RWPE2 (cell line): ENCODE measurements at regions not wholly inside any gene's neighbourhood (a gene's known extent, or its start where the extent isn't known, plus 50 kb on each side); places are given as distances from the start of the nearest gene placed in this dataset.

Experiments used
- ATAC-seq: fragments of 200-7000 bp; cut with Tn5 transposase; 3 replicates; pipeline ENCODE4 v1.9.1; 2021; ENCODE audit warnings: low read depth
- DNase-seq: peaks from one replicate; pipeline ENCODE4 v3.0.0-alpha.2; 2020; ENCODE audit warnings: low spot score
- H3K27ac ChIP-seq: fragments of 450-650 bp; 2 replicates; pipeline ENCODE4 v1.5.1; 2017; ENCODE audit warnings: mild to moderate bottlenecking; ENCODE audit not compliant: poor library complexity, severe bottlenecking
- H3K27me3 ChIP-seq: fragments of 250-450 bp; sonication (Bioruptor Pico); 2 replicates; pipeline ENCODE4 v1.5.1; 2021; ENCODE audit warnings: mild to moderate bottlenecking, moderate library complexity; ENCODE audit not compliant: insufficient read depth, poor library complexity, severe bottlenecking
- H3K36me3 ChIP-seq: fragments of 250-450 bp; sonication (Bioruptor Pico); 2 replicates; pipeline ENCODE4 v1.5.1; 2020; ENCODE audit warnings: low read depth, mild to moderate bottlenecking, moderate library complexity
- H3K4me1 ChIP-seq: fragments of 250-450 bp; sonication (Bioruptor Pico); 2 replicates; pipeline ENCODE4 v1.5.1; 2021; ENCODE audit warnings: mild to moderate bottlenecking, moderate library complexity; ENCODE audit not compliant: insufficient read depth, poor library complexity, severe bottlenecking
- H3K4me3 ChIP-seq: fragments of 250-450 bp; sonication (Bioruptor Pico); 2 replicates; pipeline ENCODE4 v1.5.1; 2021; ENCODE audit warnings: mild to moderate bottlenecking, moderate library complexity; ENCODE audit not compliant: severe bottlenecking
- H3K9me3 ChIP-seq: fragments of 250-450 bp; sonication (Bioruptor Pico); 2 replicates; pipeline ENCODE4 v1.5.1; 2021; ENCODE audit warnings: mild to moderate bottlenecking, moderate library complexity; ENCODE audit not compliant: severe bottlenecking
- TF ChIP-seq, protein P1 (sequence below): fragments of 450-650 bp; IDR thresholded peaks from one replicate; pipeline ENCODE4 v1.5.1; 2017; ENCODE audit warnings: mild to moderate bottlenecking, moderate library complexity; ENCODE audit not compliant: poor library complexity, severe bottlenecking

DNA sequence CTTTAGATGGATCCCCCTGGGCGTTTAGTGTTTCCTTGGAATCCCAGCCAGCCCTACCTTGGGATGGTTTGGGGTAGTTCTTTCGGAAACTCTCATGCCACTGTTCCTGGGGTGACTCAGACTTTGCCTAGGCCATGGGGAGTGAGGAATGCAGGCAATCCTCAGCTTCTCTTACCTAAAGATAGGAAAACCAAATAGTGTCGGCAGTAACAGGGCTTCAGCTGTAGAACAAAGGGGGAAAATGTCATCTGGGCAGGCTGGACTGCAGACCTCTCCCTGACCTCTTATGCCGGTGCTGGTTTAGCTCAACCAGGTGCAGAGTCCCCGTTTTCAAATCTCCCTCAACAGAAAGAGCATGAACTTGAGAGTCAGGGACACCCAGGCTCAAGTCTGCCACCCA is 252.1 kb downstream of the TSN start:
- H3K9me3 ChIP-seq: no peaks in the 10 kb centered on the region
- no peaks in the 10 kb centered on the region for H3K36me3 ChIP-seq
- no peak for DNase-seq
- no peak overlapping the region for H3K27ac ChIP-seq
- H3K4me3 ChIP-seq: no peak overlapping the region
- ATAC-seq: no peak
- no peaks in the 10 kb centered on the region for H3K4me1 ChIP-seq
- TF ChIP-seq, protein P1, sequence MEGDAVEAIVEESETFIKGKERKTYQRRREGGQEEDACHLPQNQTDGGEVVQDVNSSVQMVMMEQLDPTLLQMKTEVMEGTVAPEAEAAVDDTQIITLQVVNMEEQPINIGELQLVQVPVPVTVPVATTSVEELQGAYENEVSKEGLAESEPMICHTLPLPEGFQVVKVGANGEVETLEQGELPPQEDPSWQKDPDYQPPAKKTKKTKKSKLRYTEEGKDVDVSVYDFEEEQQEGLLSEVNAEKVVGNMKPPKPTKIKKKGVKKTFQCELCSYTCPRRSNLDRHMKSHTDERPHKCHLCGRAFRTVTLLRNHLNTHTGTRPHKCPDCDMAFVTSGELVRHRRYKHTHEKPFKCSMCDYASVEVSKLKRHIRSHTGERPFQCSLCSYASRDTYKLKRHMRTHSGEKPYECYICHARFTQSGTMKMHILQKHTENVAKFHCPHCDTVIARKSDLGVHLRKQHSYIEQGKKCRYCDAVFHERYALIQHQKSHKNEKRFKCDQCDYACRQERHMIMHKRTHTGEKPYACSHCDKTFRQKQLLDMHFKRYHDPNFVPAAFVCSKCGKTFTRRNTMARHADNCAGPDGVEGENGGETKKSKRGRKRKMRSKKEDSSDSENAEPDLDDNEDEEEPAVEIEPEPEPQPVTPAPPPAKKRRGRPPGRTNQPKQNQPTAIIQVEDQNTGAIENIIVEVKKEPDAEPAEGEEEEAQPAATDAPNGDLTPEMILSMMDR: no peak
- H3K27me3 ChIP-seq: no peaks in the 10 kb centered on the region

DNA sequence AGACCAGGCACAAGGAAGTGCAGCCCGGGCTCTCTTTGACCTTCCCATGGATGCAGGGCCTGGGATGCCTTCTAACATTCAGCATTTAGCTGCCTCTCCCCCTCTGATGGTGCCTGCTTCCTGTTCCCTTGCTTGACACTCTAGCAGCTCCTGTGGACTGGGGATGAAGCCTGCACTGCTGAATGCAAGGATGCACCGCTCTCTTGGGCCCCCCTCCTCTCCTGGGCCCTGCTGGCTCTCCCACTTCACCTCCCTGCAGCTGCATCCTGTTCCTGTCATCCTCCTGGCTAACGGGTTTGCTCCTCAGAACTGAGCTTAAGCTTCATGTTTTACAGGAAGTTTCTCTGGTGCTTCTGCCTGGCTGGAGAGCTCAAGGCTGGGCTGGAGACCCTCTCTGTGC is 254.1 kb downstream of the TSN start:
- no peak overlapping the region for H3K27ac ChIP-seq
- ATAC-seq: no peak

DNA sequence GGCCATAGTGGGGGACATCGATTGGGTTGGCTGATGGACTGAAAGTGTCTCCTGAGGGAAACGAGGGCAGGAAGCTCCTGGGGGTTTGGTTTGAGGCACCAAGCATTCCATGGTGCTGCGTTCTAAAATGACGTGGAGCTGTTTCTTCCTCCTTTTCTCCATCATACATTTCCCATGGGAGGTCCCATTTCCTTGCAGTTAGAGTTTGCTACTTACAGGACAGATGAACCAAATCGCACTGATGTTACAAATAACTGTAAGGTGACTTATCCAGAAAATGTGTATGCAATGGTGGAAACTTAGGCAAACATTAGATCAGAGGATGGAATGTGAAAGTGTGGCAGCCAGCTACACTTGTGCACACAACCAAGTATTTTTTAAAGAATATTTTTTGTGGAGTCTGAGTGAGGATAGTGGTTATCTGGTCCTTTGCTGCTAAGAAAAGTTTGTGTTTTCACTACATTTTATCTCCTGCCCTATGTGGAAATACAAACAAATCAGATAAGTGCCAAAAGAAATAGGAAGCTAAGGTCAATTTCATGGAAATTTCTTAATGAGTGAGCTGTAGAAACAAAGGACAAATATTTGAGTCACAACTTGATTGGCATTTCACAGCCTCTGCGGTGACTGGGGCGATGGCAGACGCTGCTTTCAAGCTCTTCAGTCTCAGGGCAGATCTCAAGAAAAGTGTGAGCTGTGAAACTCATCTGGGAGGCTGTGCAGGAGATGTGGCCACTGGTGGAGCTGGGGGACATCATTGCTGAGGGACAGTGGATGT is 256.2 kb downstream of the TSN start:
- DNase-seq: no peak
- TF ChIP-seq, protein P1: no peak
- no peak overlapping the region for H3K4me3 ChIP-seq
- H3K9me3 ChIP-seq: no peaks in the 10 kb centered on the region
- no peak overlapping the region for H3K27ac ChIP-seq
- no peaks in the 10 kb centered on the region for H3K4me1 ChIP-seq
- ATAC-seq: no peak
- H3K27me3 ChIP-seq: no peaks in the 10 kb centered on the region
- no peaks in the 10 kb centered on the region for H3K36me3 ChIP-seq

More for the DNA sequence above, 254.1 kb downstream of the TSN start:
- Histone ChIP-seq H3K4me3 (no peak overlapping the region), H3K36me3 (no peaks in the 10 kb centered on the region), H3K4me1 (no peaks in the 10 kb centered on the region), H3K9me3 (no peaks in the 10 kb centered on the region), H3K27me3 (no peaks in the 10 kb centered on the region)
- TF ChIP-seq, protein P1: no peak
- DNase-seq: no peak

DNA sequence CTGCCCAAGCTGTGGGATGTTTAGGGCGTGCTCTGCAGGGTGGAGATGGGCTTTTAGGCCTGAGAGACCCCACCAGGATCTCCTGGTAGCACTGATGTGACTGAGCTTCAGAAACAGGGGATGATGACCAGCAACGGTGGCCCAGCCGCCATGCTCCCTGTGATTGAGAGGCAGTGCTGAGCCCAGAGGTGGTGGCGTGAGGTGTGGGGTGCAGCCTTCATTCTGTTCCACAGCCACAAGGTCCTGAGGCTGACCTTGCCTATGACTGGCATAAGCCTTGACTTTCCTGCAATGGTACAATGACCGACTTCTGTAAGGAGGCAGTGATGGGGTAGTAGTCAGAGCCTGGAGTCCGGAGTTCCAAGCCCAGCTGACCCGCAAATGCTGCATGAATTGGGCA is 263.3 kb downstream of the TSN start:
- DNase-seq: no peak
- ATAC-seq: no peak
- peaks cover 4% of the 10 kb centered on the region for H3K27me3 ChIP-seq
- TF ChIP-seq, protein P1: no peak
- no peaks in the 10 kb centered on the region for H3K9me3 ChIP-seq
- H3K4me3 ChIP-seq: no peak overlapping the region
- no peaks in the 10 kb centered on the region for H3K36me3 ChIP-seq
- no peak overlapping the region for H3K27ac ChIP-seq
- H3K4me1 ChIP-seq: no peaks in the 10 kb centered on the region

DNA sequence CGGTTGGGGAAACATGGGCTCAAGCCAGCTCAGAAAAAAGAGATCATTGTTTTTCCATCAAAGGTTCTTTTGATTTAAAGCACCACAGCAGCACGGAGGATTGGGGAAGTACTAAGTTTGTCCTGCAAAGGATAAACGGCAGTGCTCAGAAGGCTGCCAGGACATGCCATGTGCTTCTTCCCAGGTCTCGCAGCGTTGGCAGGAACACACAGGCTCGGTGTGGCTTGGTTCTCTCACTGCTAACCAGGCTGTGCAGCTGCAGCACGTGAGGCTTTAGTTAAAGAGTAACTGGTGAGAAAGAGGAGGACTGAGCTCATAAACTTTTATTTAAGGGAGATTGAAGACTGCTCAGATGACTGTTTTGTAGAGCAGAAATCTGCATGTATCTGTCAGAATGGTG is 264.3 kb downstream of the TSN start:
- no peaks in the 10 kb centered on the region for H3K4me1 ChIP-seq
- H3K36me3 ChIP-seq: no peaks in the 10 kb centered on the region
- ATAC-seq (no peak; the same call in 2 of the 3 replicates), DNase-seq (no peak)
- H3K9me3 ChIP-seq: no peaks in the 10 kb centered on the region
- H3K4me3 ChIP-seq: no peak overlapping the region
- no peak overlapping the region for H3K27ac ChIP-seq
- TF ChIP-seq, protein P1: no peak
- H3K27me3 ChIP-seq: peaks cover 4% of the 10 kb centered on the region
